ENCODE measurements at regions not wholly inside any gene's neighbourhood (a gene's known extent, or its start where the extent isn't known, plus 50 kb on each side); places are given as distances from the start of the nearest gene placed in this dataset.

- Histone ChIP-seq H3K9me3 (ENCODE audit: control insufficient read depth, low read length) (no peaks in the 10 kb centered on the region), H2AFZ (no peak overlapping the region), H3K4me1 (no peaks in the 10 kb centered on the region), H3K36me3 (ENCODE audit: control insufficient read depth, insufficient read depth, low read length) (no peaks in the 10 kb centered on the region), H3K79me2 (no peaks in the 10 kb centered on the region), H3K4me3 (ENCODE audit: low read depth, low read length) (no peak overlapping the region), H3K9ac (no peak overlapping the region), H3K4me2 (ENCODE audit: low read length) (no peak overlapping the region), H3K27ac (no peak overlapping the region), H3K27me3 (ENCODE audit: control insufficient read depth, insufficient read depth, low read length) (no peaks in the 10 kb centered on the region)
- no peak for TF ChIP-seq CTCF (IDR thresholded peaks at IDR 0.05)
Observed at GRCh38 chr7:429828-430180, 89.8 kb downstream of the PDGFA start.

GRCh38 chr7:431041-431440 lies 88.6 kb downstream of the PDGFA start:
- Histone ChIP-seq H3K79me2 (no peaks in the 10 kb centered on the region), H3K27ac (no peak overlapping the region), H3K4me2 (ENCODE audit: low read length) (no peak overlapping the region), H3K9ac (no peak overlapping the region), H3K36me3 (ENCODE audit: control insufficient read depth, insufficient read depth, low read length) (no peaks in the 10 kb centered on the region), H3K9me3 (ENCODE audit: control insufficient read depth, low read length) (no peaks in the 10 kb centered on the region), H3K4me3 (ENCODE audit: low read depth, low read length) (no peak overlapping the region), H3K4me1 (no peaks in the 10 kb centered on the region), H3K27me3 (ENCODE audit: control insufficient read depth, insufficient read depth, low read length) (no peaks in the 10 kb centered on the region), H2AFZ (no peak overlapping the region)
- TF ChIP-seq CTCF (IDR thresholded peaks at IDR 0.05): no peak

GRCh38 chr7:431658-432111 lies 88.0 kb downstream of the PDGFA start:
- H2AFZ ChIP-seq: no peak overlapping the region
- no peaks in the 10 kb centered on the region for H3K79me2 ChIP-seq
- no peaks in the 10 kb centered on the region for H3K4me1 ChIP-seq
- no peaks in the 10 kb centered on the region for H3K27me3 ChIP-seq (ENCODE audit: control insufficient read depth, insufficient read depth, low read length)
- no peak overlapping the region for H3K27ac ChIP-seq
- H3K9ac ChIP-seq: no peak overlapping the region
- no peaks in the 10 kb centered on the region for H3K9me3 ChIP-seq (ENCODE audit: control insufficient read depth, low read length)
- H3K4me2 ChIP-seq (ENCODE audit: low read length): no peak overlapping the region
- H3K36me3 ChIP-seq (ENCODE audit: control insufficient read depth, insufficient read depth, low read length): no peaks in the 10 kb centered on the region
- no peak for TF ChIP-seq CTCF (IDR thresholded peaks at IDR 0.05)
- H3K4me3 ChIP-seq (ENCODE audit: low read depth, low read length): no peak overlapping the region

GRCh38 chr7:432256-432655 lies 87.4 kb downstream of the PDGFA start:
- TF ChIP-seq CTCF (IDR thresholded peaks at IDR 0.05): no peak

GRCh38 chr7:432933-433332 lies 86.7 kb downstream of the PDGFA start:
- Histone ChIP-seq H3K79me2 (no peaks in the 10 kb centered on the region), H2AFZ (no peak overlapping the region), H3K9ac (no peak overlapping the region), H3K9me3 (ENCODE audit: control insufficient read depth, low read length) (no peaks in the 10 kb centered on the region), H3K4me3 (ENCODE audit: low read depth, low read length) (no peak overlapping the region), H3K36me3 (ENCODE audit: control insufficient read depth, insufficient read depth, low read length) (no peaks in the 10 kb centered on the region), H3K4me2 (ENCODE audit: low read length) (no peak overlapping the region), H3K27me3 (ENCODE audit: control insufficient read depth, insufficient read depth, low read length) (no peaks in the 10 kb centered on the region), H3K27ac (no peak overlapping the region), H3K4me1 (no peaks in the 10 kb centered on the region)
- no peak for TF ChIP-seq CTCF (IDR thresholded peaks at IDR 0.05)

More at GRCh38 chr7:432256-432655, 87.4 kb downstream of the PDGFA start:
- Histone ChIP-seq H2AFZ (no peak overlapping the region), H3K4me1 (no peaks in the 10 kb centered on the region), H3K27me3 (ENCODE audit: control insufficient read depth, insufficient read depth, low read length) (no peaks in the 10 kb centered on the region), H3K79me2 (no peaks in the 10 kb centered on the region), H3K9me3 (ENCODE audit: control insufficient read depth, low read length) (no peaks in the 10 kb centered on the region), H3K9ac (no peak overlapping the region), H3K27ac (no peak overlapping the region), H3K4me2 (ENCODE audit: low read length) (no peak overlapping the region), H3K4me3 (ENCODE audit: low read depth, low read length) (no peak overlapping the region), H3K36me3 (ENCODE audit: control insufficient read depth, insufficient read depth, low read length) (no peaks in the 10 kb centered on the region)

All from parathyroid adenoma (tissue), 2 donors.